ENCODE measurements at regions not wholly inside any gene's neighbourhood (a gene's known extent, or its start where the extent isn't known, plus 50 kb on each side); places are given as distances from the start of the nearest gene placed in this dataset.

GRCh38 chr4:58272311-58272710 is 1162.1 kb upstream of the IGFBP7 start:
- ATAC-seq, result no peak

GRCh38 chr4:58265734-58266133 is 1155.5 kb upstream of the IGFBP7 start:
- intact Hi-C loops (cut with DNase I, micrococcal nuclease), result no loop called here
- DNase-seq (no peak), ATAC-seq (no peak)

More at GRCh38 chr4:58272311-58272710, 1162.1 kb upstream of the IGFBP7 start:
- intact Hi-C loops (cut with DNase I, micrococcal nuclease), result no loop called here
- no peak for DNase-seq

- intact Hi-C loops (cut with DNase I, micrococcal nuclease), result no loop called here
- ATAC-seq (no peak), DNase-seq (no peak)
These were observed 1151.3 kb upstream of the IGFBP7 start for GRCh38 chr4:58261526-58261925.

- intact Hi-C loops (cut with DNase I, micrococcal nuclease), result no loop called here
- ATAC-seq (no peak), DNase-seq (no peak)
These were observed 1144.1 kb upstream of the IGFBP7 start for GRCh38 chr4:58254291-58254690.

- intact Hi-C loops (cut with DNase I, micrococcal nuclease), result no loop called here
- DNase-seq, result no peak
- ATAC-seq, result no peak
These were observed 1142.5 kb upstream of the IGFBP7 start for GRCh38 chr4:58252656-58253055.

GRCh38 chr4:58247792-58248191 is 1137.6 kb upstream of the IGFBP7 start:
- DNase-seq (no peak), ATAC-seq (no peak)
- intact Hi-C loops (cut with DNase I, micrococcal nuclease), result no loop called here

- ATAC-seq (no peak), DNase-seq (no peak)
- intact Hi-C loops (cut with DNase I, micrococcal nuclease), result no loop called here
These were observed 1115.3 kb upstream of the IGFBP7 start for GRCh38 chr4:58225460-58225859.

- DNase-seq, result no peak
- ATAC-seq, result no peak
- intact Hi-C loops (cut with DNase I, micrococcal nuclease), result no loop called here
These were observed 1109.0 kb upstream of the IGFBP7 start for GRCh38 chr4:58219179-58219578.

GRCh38 chr4:58216461-58216860 is 1106.3 kb upstream of the IGFBP7 start:
- intact Hi-C loops (cut with DNase I, micrococcal nuclease), result no loop called here
- DNase-seq (no peak), ATAC-seq (no peak)

- intact Hi-C loops (cut with DNase I, micrococcal nuclease), result no loop called here
- ATAC-seq (no peak), DNase-seq (no peak)
These were observed 1104.2 kb upstream of the IGFBP7 start for GRCh38 chr4:58214376-58214775.

GRCh38 chr4:58209551-58209950 is 1099.4 kb upstream of the IGFBP7 start:
- DNase-seq (no peak), ATAC-seq (no peak)
- intact Hi-C loops (cut with DNase I, micrococcal nuclease), result no loop called here

GRCh38 chr4:58209001-58209400 is 1098.8 kb upstream of the IGFBP7 start:
- intact Hi-C loops (cut with DNase I, micrococcal nuclease), result no loop called here
- no peak for ATAC-seq

GRCh38 chr4:58205446-58206235 is 1095.5 kb upstream of the IGFBP7 start:
- DNase-seq (no peak), ATAC-seq (no peak)
- intact Hi-C loops (cut with DNase I, micrococcal nuclease), result no loop called here

More at GRCh38 chr4:58209001-58209400, 1098.8 kb upstream of the IGFBP7 start:
- no peak for DNase-seq

GRCh38 chr4:58192217-58192616 is 1082.0 kb upstream of the IGFBP7 start:
- intact Hi-C loops (cut with DNase I, micrococcal nuclease), result no loop called here
- DNase-seq, result no peak
- ATAC-seq, result no peak

GRCh38 chr4:58191109-58191508 is 1080.9 kb upstream of the IGFBP7 start:
- intact Hi-C loops (cut with DNase I, micrococcal nuclease), result no loop called here
- DNase-seq (no peak), ATAC-seq (no peak)

GRCh38 chr4:58188316-58188715 is 1078.1 kb upstream of the IGFBP7 start:
- intact Hi-C loops (cut with DNase I, micrococcal nuclease), result no loop called here
- no peak for ATAC-seq
- DNase-seq, result no peak

- DNase-seq, result no peak
- no peak for ATAC-seq
- intact Hi-C loops (cut with DNase I, micrococcal nuclease), result no loop called here
These were observed 1064.8 kb upstream of the IGFBP7 start for GRCh38 chr4:58175024-58175423.

GRCh38 chr4:58166490-58166889 is 1056.3 kb upstream of the IGFBP7 start:
- ATAC-seq (no peak), DNase-seq (no peak)
- intact Hi-C loops (cut with DNase I, micrococcal nuclease), result no loop called here

GRCh38 chr4:58163156-58163555 is 1053.0 kb upstream of the IGFBP7 start:
- no peak for DNase-seq
- intact Hi-C loops (cut with DNase I, micrococcal nuclease), result no loop called here
- ATAC-seq, result no peak

- DNase-seq, result no peak
- ATAC-seq, result no peak
- intact Hi-C loops (cut with DNase I, micrococcal nuclease), result no loop called here
These were observed 1039.4 kb upstream of the IGFBP7 start for GRCh38 chr4:58149404-58150085.

- ATAC-seq (no peak), DNase-seq (no peak)
- intact Hi-C loops (cut with DNase I, micrococcal nuclease), result no loop called here
These were observed 1034.5 kb upstream of the IGFBP7 start for GRCh38 chr4:58144721-58145120.

Measured in left colon (tissue), 2 donors.